Gastroesophageal sphincter (tissue), 4 donors: ENCODE measurements at regions not wholly inside any gene's neighbourhood (a gene's known extent, or its start where the extent isn't known, plus 50 kb on each side); places are given as distances from the start of the nearest gene placed in this dataset.
A peak's percentile ranks its signal among the peaks of the same experiment; 100 is the strongest.
"Not testable (repeated sequence)": the region's sequence is repeated elsewhere in the genome, so short reads cannot be mapped to it uniquely, and the experiment has no call there.

Experiments used
- ATAC-seq: fragments of 150-250 bp; one replicate; pipeline ENCODE4 v1.9.1; 2016; ENCODE audit warnings: mild to moderate bottlenecking, moderate library complexity
- H3K27ac ChIP-seq, 4 donors: fragments of 200-600 bp; sonication (generic) in 3 of 4; 1 replicate in 3 of 4; 2 replicates in 1 of 4; pipeline ENCODE4 v1.5.1; 2016 to 2019
- H3K27me3 ChIP-seq: fragments of 200-600 bp; sonication (generic); one replicate; pipeline ENCODE4 v1.5.1; 2019
- H3K36me3 ChIP-seq, 2 donors: fragments of 200-600 bp; sonication (generic); one replicate each; pipeline ENCODE4 v1.5.1; 2019; ENCODE audit warnings: control low read depth in 1 of 2
- H3K4me1 ChIP-seq, 3 donors: fragments of 200-600 bp; sonication (generic); 1 replicate in 2 of 3; 2 replicates in 1 of 3; pipeline ENCODE4 v1.5.1; 2016 to 2019; ENCODE audit warnings: control low read depth in 2 of 3
- H3K4me3 ChIP-seq, 2 donors: fragments of 200-600 bp; sonication (generic); one replicate each; pipeline ENCODE4 v1.5.1; 2019; ENCODE audit warnings: mild to moderate bottlenecking in 1 of 2, moderate library complexity in 1 of 2
- H3K9me3 ChIP-seq, 3 donors: fragments of 200-600 bp; sonication (generic); one replicate each; pipeline ENCODE4 v1.5.1; 2017 to 2019; ENCODE audit warnings: control low read depth in 2 of 3
- CTCF ChIP-seq, 4 experiments: fragments of 200-600 bp in 2 of 4; fragments of 450-650 bp in 2 of 4; sonication (generic) in 1 of 4; IDR thresholded peaks; one replicate each; pipeline ENCODE4 v1.5.1; 2017 to 2019; ENCODE audit warnings: antibody characterized with exemption in 4 of 4, mild to moderate bottlenecking in 2 of 4, moderate library complexity in 2 of 4
- EP300 ChIP-seq: sonication (generic); formaldehyde crosslinking; IDR thresholded peaks from one replicate; pipeline ENCODE4 v1.6.1; 2017; ENCODE audit warnings: antibody characterized with exemption, mild to moderate bottlenecking
- POLR2A ChIP-seq, 2 donors: fragments of 450-650 bp; IDR thresholded peaks; one replicate each; pipeline ENCODE4 v1.6.1; 2017; ENCODE audit warnings: antibody characterized with exemption in 2 of 2, mild to moderate bottlenecking in 2 of 2, moderate library complexity in 1 of 2
- POLR2AphosphoS5 ChIP-seq: sonication (generic); formaldehyde crosslinking; IDR thresholded peaks from one replicate; pipeline ENCODE4 v1.6.1; 2017; ENCODE audit warnings: antibody characterized with exemption
- WGBS, 2 donors: methylation state at CpG; one replicate each; pipeline ENCODE4 v1.1.5; 2018; ENCODE audit warnings: low coverage in 1 of 2; 5-methylcytosine and 5-hydroxymethylcytosine counted together

DNA sequence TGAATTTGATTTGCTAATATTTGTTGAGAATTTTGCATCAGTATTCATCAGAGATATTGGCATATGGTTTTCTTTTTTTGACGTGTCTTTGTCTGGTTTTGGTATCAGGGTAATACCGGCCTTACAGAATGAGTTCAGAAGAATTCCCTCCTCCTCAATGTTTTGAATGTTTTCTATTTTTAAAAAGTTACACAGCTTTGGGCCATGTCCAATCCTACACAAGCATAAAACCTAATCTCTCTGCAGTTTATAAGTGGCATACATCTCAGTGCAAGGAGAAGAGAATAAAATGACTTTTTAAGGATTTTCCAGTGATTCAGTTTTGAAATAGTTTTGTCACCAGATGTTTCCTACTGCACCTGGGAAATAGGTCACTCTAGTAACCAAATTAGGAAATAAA, 185.5 kb downstream of the COL12A1 start:
- Histone ChIP-seq H3K9me3 (no peaks in the 10 kb centered on the region), H3K4me1 (no peaks in the 10 kb centered on the region), H3K27ac (no peak overlapping the region), H3K27me3 (no peaks in the 10 kb centered on the region), H3K4me3 (no peak overlapping the region), H3K36me3 (no peaks in the 10 kb centered on the region)
- TF ChIP-seq CTCF (IDR thresholded peaks at IDR 0.05) (no peak), POLR2A (IDR thresholded peaks at IDR 0.05) (no peak), POLR2AphosphoS5 (no peak), EP300 (no peak)
- no peak for ATAC-seq
- WGBS, 2 donors = 6 to 8% methylated on average over 2 of the region's 2 CpGs

GRCh38 chr6:75012018-75012417, 193.8 kb downstream of the COL12A1 start:
- H3K36me3 ChIP-seq = no peaks in the 10 kb centered on the region
- no peak for TF ChIP-seq POLR2A (IDR thresholded peaks at IDR 0.05)
- no peak for TF ChIP-seq EP300
- H3K27me3 ChIP-seq = no peaks in the 10 kb centered on the region
- H3K9me3 ChIP-seq = no peaks in the 10 kb centered on the region
- WGBS, 2 donors = 67 to 71% methylated on average over 2 of the region's 2 CpGs
- no peak overlapping the region for H3K4me3 ChIP-seq
- no peaks in the 10 kb centered on the region for H3K4me1 ChIP-seq
- no peak overlapping the region for H3K27ac ChIP-seq
- no peak for ATAC-seq

DNA sequence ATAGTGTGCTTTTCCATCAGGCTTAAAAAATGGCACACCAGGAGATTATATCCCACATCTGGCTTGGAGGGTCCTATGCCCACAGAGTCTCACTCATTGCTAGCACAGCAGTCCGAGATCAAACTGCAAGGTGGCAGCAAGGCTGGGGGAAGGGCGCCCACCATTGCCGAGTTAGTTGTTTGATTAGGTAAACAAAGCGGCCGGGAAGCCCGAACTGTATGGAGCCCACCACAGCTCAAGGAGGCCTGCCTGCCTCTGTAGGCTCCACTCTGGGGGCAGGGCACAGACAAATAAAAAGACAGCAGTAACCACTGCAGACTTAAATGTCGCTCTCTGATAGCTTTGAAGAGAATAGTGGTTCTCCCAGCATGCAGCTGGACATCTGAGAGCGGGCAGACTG, 201.9 kb downstream of the COL12A1 start:
- not testable (repeated sequence) for H3K27me3 ChIP-seq, H3K27ac ChIP-seq, H3K4me1 ChIP-seq, H3K9me3 ChIP-seq, ATAC-seq, H3K4me3 ChIP-seq, H3K36me3 ChIP-seq
- 100% methylated on average over 4 of the region's 8 CpGs; no CpG with 5 or more reads in 1 of the 2 donors for WGBS, 2 donors

DNA sequence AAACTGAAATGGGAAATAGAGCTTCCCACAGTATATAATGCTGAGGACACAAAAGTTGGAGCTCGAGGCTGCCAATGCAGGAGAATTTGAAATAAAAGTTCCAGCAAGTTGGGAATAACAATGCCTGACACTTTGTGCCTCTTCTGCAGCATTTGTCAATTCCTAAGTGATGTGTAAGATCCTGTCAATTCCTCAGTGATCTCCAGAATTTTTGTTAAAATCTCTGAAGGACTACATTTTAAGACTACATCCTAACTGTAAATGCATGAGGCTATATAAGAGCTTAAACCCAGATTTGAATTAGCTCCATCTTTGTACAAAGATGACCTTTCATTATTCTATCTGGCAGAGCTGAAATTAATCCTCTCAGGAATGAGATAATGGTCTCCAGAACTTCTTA, 208.2 kb downstream of the COL12A1 start:
- TF ChIP-seq EP300 = no peak
- TF ChIP-seq POLR2A (IDR thresholded peaks at IDR 0.05) = no peak
- no peak for TF ChIP-seq CTCF (IDR thresholded peaks at IDR 0.05)
- TF ChIP-seq POLR2AphosphoS5 = no peak
- H3K4me1 ChIP-seq = peaks cover 0 to 7% (median 0%) of the 10 kb centered on the region in 3 donors
- ATAC-seq = no peak
- 75 to 78% methylated on average over 1 of the region's 1 CpG for WGBS, 2 donors
- H3K27me3 ChIP-seq = no peaks in the 10 kb centered on the region
- no peak overlapping the region for H3K4me3 ChIP-seq
- H3K36me3 ChIP-seq = no peaks in the 10 kb centered on the region
- H3K27ac ChIP-seq = no peak overlapping the region
- no peaks in the 10 kb centered on the region for H3K9me3 ChIP-seq

DNA sequence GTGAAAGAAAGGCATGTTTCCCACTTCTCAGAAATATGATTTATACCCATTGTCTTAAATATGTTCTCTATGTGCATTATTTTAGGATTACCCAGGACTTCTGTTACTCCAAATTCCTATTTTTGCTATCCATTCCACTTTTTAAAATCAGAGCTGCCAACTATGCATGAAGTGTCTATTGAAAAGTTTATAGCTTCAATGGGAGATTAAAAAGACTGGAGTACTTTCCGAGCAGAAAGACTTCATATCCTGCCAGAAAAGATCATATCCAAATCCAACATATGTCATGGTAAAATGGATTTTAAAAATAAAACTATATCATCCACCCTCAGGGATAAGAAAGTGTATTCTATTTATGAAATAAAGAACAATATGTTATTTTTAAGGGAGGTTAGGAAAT, 212.7 kb downstream of the COL12A1 start:
- Histone ChIP-seq H3K36me3 (no peaks in the 10 kb centered on the region), H3K4me1 (peaks cover 0 to 17% (median 0%) of the 10 kb centered on the region in 3 donors), H3K27me3 (no peaks in the 10 kb centered on the region), H3K4me3 (no peak overlapping the region), H3K27ac (peak overlapping the region in 1 of 4 donors; percentile 12), H3K9me3 (no peaks in the 10 kb centered on the region)
- WGBS, 2 donors = 42 to 44% methylated on average over 1 of the region's 1 CpG
- no peak for ATAC-seq
- TF ChIP-seq EP300 (no peak), POLR2AphosphoS5 (no peak), POLR2A (IDR thresholded peaks at IDR 0.05) (no peak), CTCF (IDR thresholded peaks at IDR 0.05) (no peak)

GRCh38 chr6:74991573-74992332, 214.1 kb downstream of the COL12A1 start:
- peaks cover 0 to 3% (median 0%) of the 10 kb centered on the region in 3 donors for H3K9me3 ChIP-seq
- no peak overlapping the region for H3K27ac ChIP-seq
- H3K4me1 ChIP-seq = peaks cover 0 to 17% (median 0%) of the 10 kb centered on the region in 3 donors
- no peak overlapping the region for H3K4me3 ChIP-seq
- no peak for ATAC-seq
- no peaks in the 10 kb centered on the region for H3K36me3 ChIP-seq
- 64 to 78% methylated on average over 2 to 3 of the region's 3 CpGs for WGBS, 2 donors
- TF ChIP-seq POLR2A (IDR thresholded peaks at IDR 0.05) (no peak), EP300 (no peak), POLR2AphosphoS5 (no peak), CTCF (IDR thresholded peaks at IDR 0.05) (peak in 1 of 4 experiments; percentile 9)
- H3K27me3 ChIP-seq = no peaks in the 10 kb centered on the region
